Osteoblast (primary cell): ENCODE measurements at regions not wholly inside any gene's neighbourhood (a gene's known extent, or its start where the extent isn't known, plus 50 kb on each side); places are given as distances from the start of the nearest gene placed in this dataset.

ENCODE experiments used
- DNase-seq: peaks from one replicate; pipeline ENCODE4 v3.0.0; 2011; ENCODE audit warnings: low spot score, mixed read lengths; ENCODE audit not compliant: insufficient read length; ENCODE audit errors: missing footprints
- H2AFZ ChIP-seq: 2 replicates; pipeline ENCODE4 v1.6.0; 2011; ENCODE audit warnings: mild to moderate bottlenecking, low read length
- H3K27ac ChIP-seq: 2 replicates; pipeline ENCODE4 v1.5.1; 2011; ENCODE audit warnings: mild to moderate bottlenecking, low read depth, low read length, moderate library complexity
- H3K27me3 ChIP-seq: 2 replicates; pipeline ENCODE4 v1.6.0; 2012; ENCODE audit warnings: mild to moderate bottlenecking, control low read depth, inconsistent platforms, low read length, moderate library complexity; ENCODE audit not compliant: insufficient read depth
- H3K36me3 ChIP-seq: 2 replicates; pipeline ENCODE4 v1.5.1; 2011; ENCODE audit warnings: mild to moderate bottlenecking, low read length, control low read depth, moderate library complexity; ENCODE audit not compliant: insufficient read depth
- H3K4me1 ChIP-seq: 2 replicates; pipeline ENCODE4 v1.5.1; 2011; ENCODE audit warnings: mild to moderate bottlenecking, low read length, control low read depth, moderate library complexity; ENCODE audit not compliant: insufficient read depth
- H3K4me2 ChIP-seq: 2 replicates; pipeline ENCODE4 v1.6.0; 2011; ENCODE audit warnings: mild to moderate bottlenecking, low read length; ENCODE audit not compliant: insufficient read depth
- H3K4me3 ChIP-seq: fragments of 200-600 bp; sonication (generic); 3 replicates; pipeline ENCODE4 v1.5.1; 2012; ENCODE audit warnings: mild to moderate bottlenecking, low read length, inconsistent platforms; ENCODE audit not compliant: insufficient read depth
- H3K79me2 ChIP-seq: 2 replicates; pipeline ENCODE4 v1.6.0; 2012; ENCODE audit warnings: mild to moderate bottlenecking, low read length, control low read depth, inconsistent platforms; ENCODE audit not compliant: insufficient read depth
- H3K9me3 ChIP-seq: 2 replicates; pipeline ENCODE4 v1.5.1; 2011; ENCODE audit warnings: low read depth, low read length, control low read depth
- H4K20me1 ChIP-seq: 2 replicates; pipeline ENCODE4 v1.6.0; 2012; ENCODE audit warnings: mild to moderate bottlenecking, low read length, control low read depth; ENCODE audit not compliant: insufficient read depth
- TF ChIP-seq, protein P1 (sequence below): IDR thresholded peaks from 2 replicates; pipeline ENCODE4 v1.5.1; 2011; ENCODE audit warnings: mild to moderate bottlenecking, low read depth, low read length, moderate library complexity; ENCODE audit errors: extremely low read depth

DNA sequence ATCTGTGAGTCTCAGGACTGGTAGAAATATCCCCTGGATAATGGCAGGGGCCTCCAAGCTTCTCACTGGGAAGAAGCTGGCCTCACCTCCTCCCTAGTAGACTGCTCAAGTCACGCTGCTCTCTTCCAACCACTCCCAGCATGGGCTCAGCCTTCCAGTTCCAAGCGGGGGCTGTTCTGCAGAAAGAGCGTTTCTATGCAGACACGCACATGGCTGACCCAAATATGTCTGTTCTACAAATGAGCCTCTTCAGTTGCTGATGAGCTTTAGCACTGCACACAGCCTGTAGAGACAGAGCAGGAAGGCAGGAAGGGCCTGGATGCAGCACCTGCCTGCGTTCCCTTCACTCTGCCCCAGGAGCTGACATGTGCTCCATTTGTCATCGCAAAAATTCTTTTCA, 523.9 kb upstream of the MGMT start:
- Histone ChIP-seq H3K79me2 (no peaks in the 10 kb centered on the region), H3K4me2 (no peak overlapping the region), H3K9me3 (peaks cover 9% of the 10 kb centered on the region), H3K4me1 (no peaks in the 10 kb centered on the region), H2AFZ (no peak overlapping the region), H3K36me3 (no peaks in the 10 kb centered on the region), H3K27ac (no peak overlapping the region), H4K20me1 (no peaks in the 10 kb centered on the region), H3K27me3 (no peaks in the 10 kb centered on the region), H3K4me3 (no peak overlapping the region)
- TF ChIP-seq, protein P1, sequence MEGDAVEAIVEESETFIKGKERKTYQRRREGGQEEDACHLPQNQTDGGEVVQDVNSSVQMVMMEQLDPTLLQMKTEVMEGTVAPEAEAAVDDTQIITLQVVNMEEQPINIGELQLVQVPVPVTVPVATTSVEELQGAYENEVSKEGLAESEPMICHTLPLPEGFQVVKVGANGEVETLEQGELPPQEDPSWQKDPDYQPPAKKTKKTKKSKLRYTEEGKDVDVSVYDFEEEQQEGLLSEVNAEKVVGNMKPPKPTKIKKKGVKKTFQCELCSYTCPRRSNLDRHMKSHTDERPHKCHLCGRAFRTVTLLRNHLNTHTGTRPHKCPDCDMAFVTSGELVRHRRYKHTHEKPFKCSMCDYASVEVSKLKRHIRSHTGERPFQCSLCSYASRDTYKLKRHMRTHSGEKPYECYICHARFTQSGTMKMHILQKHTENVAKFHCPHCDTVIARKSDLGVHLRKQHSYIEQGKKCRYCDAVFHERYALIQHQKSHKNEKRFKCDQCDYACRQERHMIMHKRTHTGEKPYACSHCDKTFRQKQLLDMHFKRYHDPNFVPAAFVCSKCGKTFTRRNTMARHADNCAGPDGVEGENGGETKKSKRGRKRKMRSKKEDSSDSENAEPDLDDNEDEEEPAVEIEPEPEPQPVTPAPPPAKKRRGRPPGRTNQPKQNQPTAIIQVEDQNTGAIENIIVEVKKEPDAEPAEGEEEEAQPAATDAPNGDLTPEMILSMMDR = no peak
- DNase-seq = no peak

DNA sequence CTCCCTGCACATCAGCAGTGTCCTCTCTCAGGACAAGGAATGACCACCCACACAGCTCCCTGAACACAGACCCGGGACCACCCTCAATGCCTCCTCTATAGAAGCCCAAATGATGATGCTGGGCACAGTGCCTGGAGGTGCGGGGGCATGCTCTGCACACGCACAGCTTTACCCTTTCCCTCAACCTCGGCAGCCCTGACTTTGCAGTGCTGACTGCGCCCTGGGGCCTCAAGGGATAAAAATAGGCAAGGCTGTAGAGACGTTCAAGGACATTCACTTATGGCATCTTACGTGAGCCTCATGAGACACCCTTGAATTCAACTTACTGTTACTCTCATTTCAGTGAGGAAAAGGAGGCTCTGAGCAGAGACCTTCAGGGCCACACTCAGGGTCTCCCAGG, 521.6 kb upstream of the MGMT start:
- peaks cover 4% of the 10 kb centered on the region for H3K9me3 ChIP-seq
- H3K4me3 ChIP-seq = no peak overlapping the region
- no peaks in the 10 kb centered on the region for H3K79me2 ChIP-seq

DNA sequence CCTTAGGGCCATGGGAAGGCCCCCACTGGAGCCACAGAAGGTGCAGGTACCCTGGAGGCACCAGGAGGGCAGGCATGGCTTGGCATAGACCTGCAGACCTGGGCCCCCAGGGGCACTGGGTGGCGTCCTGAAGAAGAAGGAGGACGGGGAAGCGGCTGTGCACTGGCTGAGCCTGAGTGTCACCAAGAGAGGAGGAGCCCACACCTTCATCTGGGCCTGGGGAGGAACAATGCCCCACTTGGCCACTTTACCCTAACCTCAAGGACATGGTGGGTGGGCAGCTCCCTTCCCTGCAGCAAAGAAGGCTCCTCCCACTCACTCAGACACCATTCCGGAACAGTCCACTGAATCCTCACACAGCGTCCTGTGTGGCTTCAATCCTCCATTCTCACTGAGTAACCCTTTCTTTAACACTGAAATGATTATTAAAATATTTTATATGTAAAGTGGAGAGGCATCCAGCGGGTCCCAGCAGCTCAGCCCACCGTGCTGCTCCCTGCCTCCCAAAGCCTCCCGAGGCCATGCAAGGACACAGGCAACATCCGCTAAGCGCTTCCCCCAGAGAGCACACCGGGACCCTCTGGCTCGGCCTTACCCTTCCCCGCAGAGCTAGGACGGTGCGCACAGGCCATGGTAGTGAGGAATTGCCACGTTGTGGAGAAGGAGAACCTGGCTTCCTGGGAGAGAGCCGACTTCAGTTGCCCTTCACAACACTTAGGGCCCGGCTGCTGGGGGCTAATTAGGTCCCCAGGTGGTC, 516.7 kb upstream of the MGMT start:
- TF ChIP-seq, protein P1 = no peak
- H3K27ac ChIP-seq = no peak overlapping the region
- H3K4me2 ChIP-seq = no peak overlapping the region
- H3K79me2 ChIP-seq = no peaks in the 10 kb centered on the region
- no peak overlapping the region for H2AFZ ChIP-seq
- H4K20me1 ChIP-seq = no peaks in the 10 kb centered on the region
- H3K4me3 ChIP-seq = no peak overlapping the region
- no peaks in the 10 kb centered on the region for H3K27me3 ChIP-seq
- H3K36me3 ChIP-seq = no peaks in the 10 kb centered on the region
- no peaks in the 10 kb centered on the region for H3K4me1 ChIP-seq
- no peak for DNase-seq
- no peaks in the 10 kb centered on the region for H3K9me3 ChIP-seq

More for the DNA sequence above, 521.6 kb upstream of the MGMT start:
- H3K27me3 ChIP-seq = no peaks in the 10 kb centered on the region
- H3K36me3 ChIP-seq = no peaks in the 10 kb centered on the region
- no peak overlapping the region for H2AFZ ChIP-seq
- H3K4me1 ChIP-seq = no peaks in the 10 kb centered on the region
- TF ChIP-seq, protein P1 = no peak
- no peaks in the 10 kb centered on the region for H4K20me1 ChIP-seq
- no peak overlapping the region for H3K4me2 ChIP-seq
- H3K27ac ChIP-seq = no peak overlapping the region
- DNase-seq = no peak

DNA sequence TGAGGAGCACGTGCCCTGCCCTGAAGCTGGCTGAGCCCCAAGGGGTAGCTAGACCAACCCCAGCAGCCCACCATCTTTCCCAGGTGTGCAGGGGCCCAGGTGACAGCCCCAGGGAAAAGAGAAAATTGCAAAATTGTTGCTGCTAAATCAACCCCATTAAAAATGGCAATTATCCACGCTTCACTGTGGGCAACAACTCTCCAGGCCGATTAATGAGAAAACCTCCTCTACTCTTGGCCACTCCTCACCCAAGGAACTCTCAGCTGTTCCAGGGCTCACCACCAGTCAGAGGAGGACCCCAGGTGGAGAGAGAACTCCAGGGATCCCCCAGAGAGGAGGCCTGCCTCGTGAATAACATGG, 516.1 kb upstream of the MGMT start:
- H3K27me3 ChIP-seq = no peaks in the 10 kb centered on the region
- H3K27ac ChIP-seq = no peak overlapping the region
- no peaks in the 10 kb centered on the region for H3K79me2 ChIP-seq
- no peak overlapping the region for H2AFZ ChIP-seq
- no peak overlapping the region for H3K4me3 ChIP-seq
- H3K36me3 ChIP-seq = no peaks in the 10 kb centered on the region
- no peaks in the 10 kb centered on the region for H3K4me1 ChIP-seq
- no peak for DNase-seq
- no peaks in the 10 kb centered on the region for H4K20me1 ChIP-seq
- H3K9me3 ChIP-seq = no peaks in the 10 kb centered on the region
- H3K4me2 ChIP-seq = no peak overlapping the region
- TF ChIP-seq, protein P1 = no peak
